ENCODE measurements at regions not wholly inside any gene's neighbourhood (a gene's known extent, or its start where the extent isn't known, plus 50 kb on each side); places are given as distances from the start of the nearest gene placed in this dataset.

GRCh38 chr12:33253178-33253577, 186.4 kb downstream of the SYT10 start:
- no peak for TF ChIP-seq EGR1 (IDR thresholded peaks at IDR 0.05)
- TF ChIP-seq MAX (IDR thresholded peaks at IDR 0.05), result no peak
- no peak for TF ChIP-seq NFIC (IDR thresholded peaks at IDR 0.05)
- no peak for TF ChIP-seq CEBPB (IDR thresholded peaks at IDR 0.05)
